Neural progenitor cell (in vitro differentiated cells): ENCODE measurements at regions not wholly inside any gene's neighbourhood (a gene's known extent, or its start where the extent isn't known, plus 50 kb on each side); places are given as distances from the start of the nearest gene placed in this dataset.

Experiments used
- EZH2 ChIP-seq: fragments of 200-600 bp; sonication (generic); IDR thresholded peaks from 2 replicates; pipeline ENCODE4 v1.6.1; 2017; ENCODE audit warnings: antibody characterized with exemption, mild to moderate bottlenecking, moderate library complexity
- TF ChIP-seq, protein P1 (sequence below): fragments of 200-600 bp; sonication (generic); IDR thresholded peaks from 2 replicates; pipeline ENCODE4 v1.5.1; 2017; ENCODE audit warnings: antibody characterized with exemption, mild to moderate bottlenecking

DNA sequence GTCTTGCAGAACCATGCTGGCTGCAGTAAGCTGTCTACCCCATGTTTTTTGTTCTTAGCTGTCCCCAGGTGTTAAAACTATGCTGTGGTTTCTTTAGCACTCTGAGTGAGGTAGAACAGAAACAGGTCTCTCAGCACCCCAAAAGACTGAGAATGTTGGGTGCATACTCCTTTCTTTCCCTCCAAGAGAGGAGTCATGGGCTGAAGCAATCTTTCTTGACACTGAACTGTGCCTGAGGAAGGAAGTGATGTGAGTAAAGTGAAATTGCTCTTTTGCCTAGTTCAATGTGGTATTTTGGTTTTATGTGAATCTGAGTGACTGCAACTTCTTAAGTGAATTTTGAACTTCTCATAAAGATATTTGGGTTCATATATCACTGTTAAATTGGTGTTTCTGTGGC, 138.0 kb upstream of the MCHR2 start:
- TF ChIP-seq, protein P1, sequence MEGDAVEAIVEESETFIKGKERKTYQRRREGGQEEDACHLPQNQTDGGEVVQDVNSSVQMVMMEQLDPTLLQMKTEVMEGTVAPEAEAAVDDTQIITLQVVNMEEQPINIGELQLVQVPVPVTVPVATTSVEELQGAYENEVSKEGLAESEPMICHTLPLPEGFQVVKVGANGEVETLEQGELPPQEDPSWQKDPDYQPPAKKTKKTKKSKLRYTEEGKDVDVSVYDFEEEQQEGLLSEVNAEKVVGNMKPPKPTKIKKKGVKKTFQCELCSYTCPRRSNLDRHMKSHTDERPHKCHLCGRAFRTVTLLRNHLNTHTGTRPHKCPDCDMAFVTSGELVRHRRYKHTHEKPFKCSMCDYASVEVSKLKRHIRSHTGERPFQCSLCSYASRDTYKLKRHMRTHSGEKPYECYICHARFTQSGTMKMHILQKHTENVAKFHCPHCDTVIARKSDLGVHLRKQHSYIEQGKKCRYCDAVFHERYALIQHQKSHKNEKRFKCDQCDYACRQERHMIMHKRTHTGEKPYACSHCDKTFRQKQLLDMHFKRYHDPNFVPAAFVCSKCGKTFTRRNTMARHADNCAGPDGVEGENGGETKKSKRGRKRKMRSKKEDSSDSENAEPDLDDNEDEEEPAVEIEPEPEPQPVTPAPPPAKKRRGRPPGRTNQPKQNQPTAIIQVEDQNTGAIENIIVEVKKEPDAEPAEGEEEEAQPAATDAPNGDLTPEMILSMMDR: no peak
- TF ChIP-seq EZH2: no peak
